Psoas muscle (tissue), 7 donors: ENCODE measurements at regions not wholly inside any gene's neighbourhood (a gene's known extent, or its start where the extent isn't known, plus 50 kb on each side); places are given as distances from the start of the nearest gene placed in this dataset.
"Not testable (repeated sequence)": the region's sequence is repeated elsewhere in the genome, so short reads cannot be mapped to it uniquely, and the experiment has no call there.

ENCODE experiments used
- ATAC-seq, 4 donors: fragments of 200-7000 bp; cut with Tn5 transposase; one replicate each; pipeline ENCODE4 v1.9.1; 2020; ENCODE audit warnings: moderate library complexity in 3 of 4, mild to moderate bottlenecking in 2 of 4
- DNase-seq, 2 donors: peaks; one replicate each; pipeline ENCODE4 v3.0.0-alpha.2; 2020
- H3K27ac ChIP-seq: fragments of 200-600 bp; one replicate; pipeline ENCODE4 v1.8.0; 2022
- H3K27me3 ChIP-seq, 3 donors: fragments of 200-600 bp in 1 of 3; one replicate each; pipeline versions ENCODE4 v1.6.1 to v1.8.0; 2013 to 2022; ENCODE audit warnings: low read length in 2 of 3, mild to moderate bottlenecking in 2 of 3, moderate library complexity in 1 of 3; ENCODE audit not compliant: insufficient read depth in 3 of 3
- H3K36me3 ChIP-seq, 2 donors: fragments of 200-600 bp in 1 of 2; one replicate each; pipeline versions ENCODE4 v1.6.1 to v1.8.0; 2013 to 2022; ENCODE audit warnings: low read depth in 1 of 2, mild to moderate bottlenecking in 1 of 2, moderate library complexity in 1 of 2; ENCODE audit not compliant: insufficient read depth in 1 of 2
- H3K4me1 ChIP-seq: fragments of 200-600 bp; one replicate; pipeline ENCODE4 v1.8.0; 2022
- H3K4me3 ChIP-seq: fragments of 200-600 bp; one replicate; pipeline ENCODE4 v1.8.0; 2022; ENCODE audit warnings: mild to moderate bottlenecking
- H3K9me3 ChIP-seq: fragments of 200-600 bp; one replicate; pipeline ENCODE4 v1.8.0; 2022
- CTCF ChIP-seq: fragments of 200-600 bp; IDR thresholded peaks from one replicate; pipeline ENCODE4 v1.8.0; 2022; ENCODE audit warnings: antibody characterized with exemption
- WGBS, 3 donors: extraction: QIAGEN DNeasy Blood & Tissue Kit; methylation state at CpG; one replicate each; pipeline versions ENCODE4 v1.1.6 to v1.1.7; 2013; 5-methylcytosine and 5-hydroxymethylcytosine counted together
- intact Hi-C, 2 donors: fragments of 100-400 bp; cut with DNase I; formaldehyde crosslinking; loops; one replicate each; pipeline versions ENCODE4 v1.11.0 to v1.14.2; 2022
- donor health status: healthy with polysubstance abuse.
- donor health status: DM: no; HTN: no; CAD: no; lungs with moderate emphysema.
- donor health status: Bipolar disorder and iron deficiency.
- donor health status: healthy.
- donor health status: DM: yes; HTN: yes; CAD: no.
- donor health status: DM: no; HTN: no; CAD: no.
- donor health status: DM: yes; HTN: yes; CAD: no.

- Histone ChIP-seq H3K4me1 (no peaks in the 10 kb centered on the region), H3K27me3 (no peaks in the 10 kb centered on the region), H3K4me3 (no peak overlapping the region), H3K9me3 (no peaks in the 10 kb centered on the region), H3K36me3 (no peaks in the 10 kb centered on the region), H3K27ac (no peak overlapping the region)
- WGBS, 3 donors = 92 to 93% (median 93%) methylated on average over 2 of the region's 2 CpGs
- TF ChIP-seq CTCF = no peak
- no peak for DNase-seq
- ATAC-seq = no peak
- intact Hi-C loops = no loop called here
Observed at GRCh38 chr4:61011051-61011450, 189.1 kb upstream of the ADGRL3 start.

DNA sequence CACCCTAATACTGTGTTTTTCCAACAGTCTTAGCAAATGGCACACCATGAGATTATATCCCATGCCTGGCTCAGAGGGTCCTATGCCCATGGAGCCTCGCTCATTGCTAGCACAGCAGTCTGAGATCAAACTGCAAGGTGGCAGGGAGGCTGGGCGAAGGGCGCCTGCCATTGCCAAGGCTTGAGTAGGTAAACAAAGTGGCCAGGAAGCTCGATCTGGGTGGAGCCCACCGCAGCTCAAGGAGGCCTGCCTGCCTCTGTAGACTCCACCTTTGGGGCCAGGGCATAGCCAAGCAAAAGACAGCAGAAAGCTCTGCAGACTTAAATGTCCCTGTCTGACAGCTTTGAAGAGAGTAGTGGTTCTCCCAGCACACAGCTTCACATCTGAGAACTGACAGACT lies 188.2 kb upstream of the ADGRL3 start:
- H3K4me3 ChIP-seq, H3K27ac ChIP-seq, H3K36me3 ChIP-seq, ATAC-seq, DNase-seq, H3K27me3 ChIP-seq, H3K9me3 ChIP-seq, intact Hi-C loops, H3K4me1 ChIP-seq: not testable (repeated sequence)
- WGBS, 3 donors = 88 to 92% (median 90%) methylated on average over 5 of the region's 5 CpGs

DNA sequence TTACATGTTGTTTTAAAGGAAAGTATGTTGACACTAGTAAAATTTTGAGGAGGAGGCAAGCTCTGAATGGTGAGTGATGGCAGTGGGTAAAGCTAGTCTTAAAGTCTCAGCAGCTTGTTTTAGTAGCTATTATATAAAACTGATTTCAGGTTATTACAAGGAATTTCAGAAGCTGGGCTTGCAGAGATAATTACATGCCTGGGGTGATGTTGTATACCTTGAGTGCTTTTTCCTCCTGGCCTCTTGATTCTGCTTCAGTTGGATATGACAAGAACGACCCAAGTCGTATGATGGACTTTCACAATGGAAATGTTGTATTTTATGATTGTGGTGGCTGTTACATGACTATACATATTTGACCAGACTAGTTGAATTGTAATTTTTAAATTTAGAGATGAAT lies 175.5 kb upstream of the ADGRL3 start:
- no peaks in the 10 kb centered on the region for H3K36me3 ChIP-seq
- no peak overlapping the region for H3K4me3 ChIP-seq
- TF ChIP-seq CTCF = no peak
- ATAC-seq = no peak
- H3K9me3 ChIP-seq = peaks cover 4% of the 10 kb centered on the region
- H3K4me1 ChIP-seq = no peaks in the 10 kb centered on the region
- DNase-seq = no peak
- 84 to 95% (median 92%) methylated on average over 2 of the region's 2 CpGs for WGBS, 3 donors
- no peak overlapping the region for H3K27ac ChIP-seq
- intact Hi-C loops = no loop called here
- no peaks in the 10 kb centered on the region for H3K27me3 ChIP-seq

GRCh38 chr4:61027939-61028338 lies 172.2 kb upstream of the ADGRL3 start:
- TF ChIP-seq CTCF = no peak
- intact Hi-C loops = no loop called here
- H3K4me1 ChIP-seq = no peaks in the 10 kb centered on the region
- no peak overlapping the region for H3K4me3 ChIP-seq
- H3K27me3 ChIP-seq = no peaks in the 10 kb centered on the region
- H3K27ac ChIP-seq = no peak overlapping the region
- DNase-seq (no peak), ATAC-seq (no peak)
- no peaks in the 10 kb centered on the region for H3K36me3 ChIP-seq
- peaks cover 4% of the 10 kb centered on the region for H3K9me3 ChIP-seq

DNA sequence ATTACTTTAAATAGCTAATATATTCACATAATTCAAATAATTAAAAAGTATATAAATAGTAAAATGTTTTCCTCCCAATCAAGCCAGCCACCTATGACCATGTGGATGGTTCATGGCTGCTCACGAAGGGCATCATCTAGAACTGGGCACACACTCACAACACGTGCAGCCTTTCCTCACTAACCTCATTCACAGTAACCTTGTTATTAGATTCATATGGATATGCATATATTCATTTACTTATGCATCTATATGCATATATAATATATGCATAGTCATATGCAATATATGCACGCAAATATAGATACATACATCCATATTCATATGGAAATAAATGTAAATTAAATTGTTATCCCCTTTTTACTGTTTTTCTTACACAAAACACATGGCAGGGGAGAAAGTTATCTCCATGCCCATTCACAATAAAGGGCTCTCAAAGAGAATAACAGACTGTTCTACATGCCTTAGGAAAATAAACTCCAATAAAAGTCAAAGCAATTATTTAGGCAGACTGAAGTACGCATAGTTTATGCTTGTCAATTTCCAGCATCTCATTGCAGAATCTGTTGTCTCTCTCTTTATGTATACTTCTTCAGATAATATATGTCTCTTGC lies 163.9 kb upstream of the ADGRL3 start:
- Histone ChIP-seq H3K4me3 (no peak overlapping the region), H3K36me3 (no peaks in the 10 kb centered on the region), H3K9me3 (no peaks in the 10 kb centered on the region), H3K27ac (no peak overlapping the region), H3K27me3 (no peaks in the 10 kb centered on the region), H3K4me1 (no peaks in the 10 kb centered on the region)
- no peak for TF ChIP-seq CTCF
- WGBS, 3 donors = 84 to 89% (median 89%) methylated on average over 4 of the region's 4 CpGs
- ATAC-seq (no peak), DNase-seq (no peak)
- intact Hi-C loops = no loop called here
